GM18502 (cell line): ENCODE measurements at regions not wholly inside any gene's neighbourhood (a gene's known extent, or its start where the extent isn't known, plus 50 kb on each side); places are given as distances from the start of the nearest gene placed in this dataset.
"Not testable (repeated sequence)": the region's sequence is repeated elsewhere in the genome, so short reads cannot be mapped to it uniquely, and the experiment has no call there.

Source experiments
- ATAC-seq: cut with Tn5 transposase; IDR thresholded peaks from one replicate; pipeline ENCODE4 v1.9.1; 2021; ENCODE audit warnings: mild to moderate bottlenecking; ENCODE audit not compliant: unreplicated experiment, poor library complexity

DNA sequence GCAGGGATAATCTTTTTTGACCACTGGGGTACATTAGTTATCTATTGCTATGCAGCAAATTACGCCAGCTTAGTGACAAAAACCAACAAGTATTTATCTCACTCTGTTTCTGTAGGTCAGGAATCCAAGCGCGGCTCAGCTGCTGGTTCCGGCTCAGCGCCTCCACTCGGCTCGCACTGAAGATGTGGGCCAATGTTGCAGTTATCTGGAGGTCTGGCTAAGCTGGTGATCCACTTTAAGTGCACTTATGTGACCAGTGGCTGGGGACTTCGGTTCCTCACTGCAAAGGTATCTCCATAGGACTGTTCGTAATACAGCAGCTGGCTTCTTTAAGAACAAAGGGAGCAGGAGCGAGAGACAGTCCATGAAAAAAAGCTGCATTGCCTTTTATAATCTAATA is 591.9 kb downstream of the TMEM182 start:
- no peak for ATAC-seq

GRCh38 chr2:103355287-103355686 is 593.5 kb downstream of the TMEM182 start:
- ATAC-seq: no peak

DNA sequence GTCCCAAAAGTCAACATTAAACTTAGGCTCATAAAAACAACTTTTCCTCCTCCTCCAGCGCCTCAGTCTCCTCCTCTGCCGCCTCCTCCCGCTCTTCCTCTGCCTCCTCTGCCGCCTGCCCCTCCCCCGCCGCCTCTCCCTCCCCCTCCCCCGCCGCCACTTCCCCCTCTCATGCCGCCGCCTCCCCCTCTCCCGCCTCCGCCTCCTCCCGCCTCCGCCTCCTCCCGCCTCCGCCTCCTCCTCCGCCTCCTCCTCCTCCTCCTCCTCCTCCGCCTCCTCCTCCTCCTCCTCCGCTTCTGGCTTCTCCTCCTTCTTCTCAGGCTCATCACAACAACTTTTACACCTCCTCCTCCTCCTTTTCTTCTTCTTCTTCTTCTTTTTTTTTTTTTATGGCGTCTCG is 599.9 kb downstream of the TMEM182 start:
- no peak for ATAC-seq

GRCh38 chr2:103363639-103364038 is 601.8 kb downstream of the TMEM182 start:
- ATAC-seq: no peak

DNA sequence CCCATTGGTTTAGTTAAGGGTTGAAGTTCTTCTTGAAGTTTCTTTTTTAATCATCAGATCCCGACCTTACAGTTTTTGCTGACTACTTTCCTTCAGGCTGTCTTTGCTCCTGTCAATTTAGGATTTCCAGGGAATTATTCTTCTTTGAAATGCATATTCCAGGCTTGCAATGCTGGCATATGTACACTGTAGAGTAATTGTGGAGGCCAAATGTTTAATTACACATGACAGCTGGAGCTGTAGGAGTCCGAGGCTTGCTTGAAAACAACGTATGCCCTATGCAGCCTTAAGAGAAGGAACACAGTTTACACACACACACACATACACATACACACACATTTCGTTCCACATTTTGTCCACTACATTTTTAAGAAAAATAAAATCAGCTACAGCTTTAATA is 602.3 kb downstream of the TMEM182 start:
- ATAC-seq: no peak

GRCh38 chr2:103365071-103365470 is 603.2 kb downstream of the TMEM182 start:
- no peak for ATAC-seq

DNA sequence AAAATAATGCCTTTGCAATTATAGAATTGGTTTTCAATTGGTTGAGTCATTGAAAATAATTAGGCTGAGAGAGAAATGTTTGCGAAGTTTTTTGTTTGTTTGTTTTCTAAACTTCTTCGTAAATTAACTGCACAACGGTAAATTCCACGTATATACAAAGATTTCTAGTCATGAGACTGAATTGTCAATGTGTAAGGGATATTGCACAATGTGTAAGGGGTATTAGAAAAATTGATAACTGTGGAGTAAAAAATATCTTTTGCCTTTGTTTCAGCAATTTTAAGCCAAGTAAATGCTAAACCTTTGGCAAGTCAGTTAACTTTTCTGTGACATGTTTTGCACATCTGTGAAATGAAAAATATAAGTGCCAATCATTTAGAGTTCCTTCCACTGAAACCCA is 606.0 kb downstream of the TMEM182 start:
- ATAC-seq: no peak

DNA sequence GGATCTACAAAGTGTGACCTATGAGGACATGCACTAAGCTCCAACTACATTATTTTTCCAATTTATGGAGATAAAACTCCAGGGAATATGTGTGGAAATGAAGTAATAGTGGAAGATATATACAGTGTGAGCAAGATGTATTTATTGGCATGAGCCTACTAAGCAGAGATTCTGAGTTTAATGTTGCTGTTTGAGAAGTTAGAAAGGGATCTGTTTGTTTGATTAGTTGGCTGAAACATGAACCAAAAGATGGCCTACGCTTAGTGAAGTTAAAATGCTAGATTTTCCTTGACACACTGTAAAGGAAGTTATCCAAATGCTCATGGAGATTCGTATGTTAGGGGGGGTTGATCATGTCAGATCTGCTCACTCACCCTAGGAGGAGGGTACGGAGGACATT is 621.7 kb downstream of the TMEM182 start:
- no peak for ATAC-seq

GRCh38 chr2:103386872-103387271 is 625.0 kb downstream of the TMEM182 start:
- ATAC-seq: no peak

DNA sequence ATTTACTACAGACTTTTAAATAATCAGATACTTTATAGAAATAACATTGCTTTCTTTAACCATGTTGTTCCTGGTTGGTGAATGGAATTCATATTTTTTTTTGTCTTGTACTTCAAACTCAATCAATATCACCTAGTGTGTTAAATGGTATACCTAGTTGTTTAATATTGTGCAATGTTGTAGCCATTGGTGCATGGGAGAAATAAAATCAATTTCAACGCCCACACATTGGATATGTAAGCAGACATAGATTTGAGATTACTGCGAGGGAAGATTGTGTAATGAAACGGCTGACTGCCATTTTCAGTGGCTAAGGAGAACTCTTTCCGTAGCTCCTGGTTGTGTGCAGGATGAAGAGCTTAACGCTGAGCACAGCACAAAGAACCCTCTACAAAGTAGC is 626.1 kb downstream of the TMEM182 start:
- no peak for ATAC-seq

DNA sequence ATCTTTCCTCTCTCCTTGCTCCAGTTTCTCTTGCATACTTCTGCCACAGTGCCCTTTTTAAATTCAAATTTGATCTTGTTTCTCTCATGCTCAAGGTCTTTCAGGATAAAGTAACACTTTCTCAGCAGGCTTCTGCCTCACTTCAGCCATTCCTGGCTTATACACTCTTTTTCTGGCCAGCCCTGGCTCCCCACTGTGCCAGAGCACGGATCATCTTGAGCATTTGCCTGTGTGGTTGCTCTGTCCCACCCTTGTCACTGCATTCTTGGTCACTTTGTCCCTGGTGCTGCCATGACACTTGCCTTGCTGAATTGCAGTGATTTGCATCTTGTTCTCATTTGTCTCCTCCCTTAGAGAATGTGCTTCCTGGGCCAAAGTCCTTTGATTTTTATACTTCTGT is 634.3 kb downstream of the TMEM182 start:
- no peak for ATAC-seq

GRCh38 chr2:103401621-103402020 is 639.8 kb downstream of the TMEM182 start:
- ATAC-seq: no peak

DNA sequence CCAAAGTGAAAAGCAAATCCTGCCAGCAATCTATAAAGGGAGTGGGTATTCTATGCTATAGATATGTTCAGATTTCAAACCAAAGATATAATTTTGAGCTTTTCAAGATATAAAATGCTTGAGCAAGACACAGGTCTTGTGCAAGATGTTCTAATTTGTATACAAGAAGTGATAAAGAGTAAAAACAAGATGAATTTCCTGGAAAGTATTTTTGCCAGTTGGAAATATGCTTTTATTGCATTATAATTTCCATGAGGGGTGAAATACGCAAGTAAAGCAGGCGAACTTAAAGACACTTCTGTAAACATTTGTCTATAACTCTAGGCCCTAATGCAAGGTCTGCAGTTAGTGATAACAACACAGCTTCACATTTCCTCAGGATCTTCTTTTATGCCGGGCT is 640.5 kb downstream of the TMEM182 start:
- no peak for ATAC-seq

GRCh38 chr2:103402944-103403343 is 641.1 kb downstream of the TMEM182 start:
- no peak for ATAC-seq

DNA sequence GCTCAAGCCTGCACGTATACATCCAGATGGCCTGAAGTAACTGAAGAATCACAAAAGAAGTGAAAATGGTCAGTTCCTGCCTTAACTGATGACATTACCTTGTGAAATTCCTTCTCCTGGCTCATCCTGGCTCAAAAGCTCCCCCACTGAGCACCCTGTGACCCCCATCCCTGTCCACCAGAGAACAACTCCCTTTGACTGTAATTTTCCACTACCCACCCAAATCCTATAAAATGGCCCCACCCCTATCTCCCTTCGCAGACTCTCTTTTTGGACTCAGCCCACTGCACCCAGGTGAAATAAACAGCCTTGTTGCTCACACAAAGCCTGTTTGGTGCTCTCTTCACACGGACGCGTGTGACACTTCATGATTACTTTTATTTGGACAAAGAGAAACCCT is 641.6 kb downstream of the TMEM182 start:
- not testable (repeated sequence) for ATAC-seq

- no peak for ATAC-seq
These were observed 648.4 kb downstream of the TMEM182 start for GRCh38 chr2:103410221-103410620.

DNA sequence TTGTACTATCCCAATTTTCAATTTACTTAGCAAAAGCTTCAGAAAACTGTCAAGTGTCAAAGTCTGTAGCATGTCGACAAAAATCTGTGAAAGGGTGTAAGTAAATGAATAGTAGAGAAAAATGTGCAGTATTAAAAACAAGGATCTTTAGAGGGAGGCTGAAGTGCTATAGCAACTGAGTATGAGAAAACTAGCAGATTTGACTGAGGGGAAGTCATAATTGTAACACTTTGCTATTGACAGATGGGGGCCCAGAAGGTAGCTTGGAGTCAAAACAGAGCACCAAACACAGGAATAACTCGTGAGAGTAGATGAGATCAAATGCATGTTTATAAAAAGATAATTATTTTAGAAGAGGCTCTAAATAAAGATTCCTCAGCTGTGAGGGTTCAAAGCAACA is 657.7 kb downstream of the TMEM182 start:
- ATAC-seq: no peak

GRCh38 chr2:103423100-103423499 is 661.3 kb downstream of the TMEM182 start:
- no peak for ATAC-seq

DNA sequence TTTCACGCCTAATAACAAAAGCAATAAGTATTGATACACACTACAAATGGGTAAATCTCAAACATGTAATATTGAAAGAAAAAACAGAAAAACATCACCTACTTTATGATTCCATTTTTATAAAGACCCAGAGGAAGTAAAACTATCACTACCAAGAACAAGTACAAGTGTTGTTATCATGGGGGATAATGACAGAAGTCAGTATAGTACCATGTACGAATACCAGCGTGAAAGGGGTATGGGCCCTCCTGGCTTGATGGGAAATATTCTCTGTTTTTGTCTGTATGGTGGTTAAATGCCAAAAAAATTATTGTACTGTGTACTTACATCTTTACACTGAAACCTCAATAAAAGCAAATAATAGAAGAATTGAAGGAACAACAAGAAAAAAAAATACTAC is 665.7 kb downstream of the TMEM182 start:
- ATAC-seq: no peak

- ATAC-seq: no peak
These were observed 668.4 kb downstream of the TMEM182 start for GRCh38 chr2:103430191-103430590.

- ATAC-seq: no peak
These were observed 673.2 kb downstream of the TMEM182 start for GRCh38 chr2:103435010-103435409.

DNA sequence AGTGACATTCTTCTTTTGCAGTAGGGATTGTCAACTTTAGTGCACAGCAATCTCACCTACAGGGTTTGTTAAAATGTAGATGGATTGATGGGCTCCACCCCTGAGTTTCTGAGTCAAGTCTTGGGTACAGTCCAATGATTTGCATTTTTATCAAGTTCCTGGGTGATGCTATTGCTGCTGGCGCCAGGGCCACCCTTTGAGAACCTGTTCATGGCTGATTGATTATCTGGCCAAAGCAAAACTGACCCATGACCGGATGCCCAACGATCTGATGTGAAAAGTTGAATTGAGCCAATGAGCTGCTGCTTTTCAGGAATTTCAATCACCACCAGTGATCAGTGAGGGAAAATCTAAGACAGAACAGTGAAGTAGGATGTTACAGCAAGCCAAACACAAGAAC is 675.3 kb downstream of the TMEM182 start:
- ATAC-seq: no peak

DNA sequence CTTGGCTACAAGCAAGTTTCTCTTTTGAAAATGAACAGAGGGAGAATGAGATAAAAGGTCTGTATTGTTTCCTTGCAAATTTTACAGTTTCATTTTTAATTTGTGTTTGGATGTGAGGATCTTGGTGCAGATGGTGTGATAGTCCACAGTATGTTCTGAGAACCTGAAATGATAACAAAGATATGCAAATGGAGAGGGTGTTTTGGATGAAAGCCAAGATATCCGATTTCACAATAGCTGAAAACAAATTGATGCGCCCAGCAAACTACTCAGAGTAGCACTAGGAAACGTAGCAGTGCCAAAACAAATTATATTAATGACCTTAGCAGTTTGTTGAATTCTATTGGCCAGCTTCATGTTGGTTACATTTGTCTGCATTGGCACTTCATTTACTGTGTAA is 683.5 kb downstream of the TMEM182 start:
- ATAC-seq: no peak
